Activated CD4-positive, alpha-beta T cell treated with anti-CD3 and anti-CD28 coated beads, Interleukin-2, amount 10 ng/mL, durations not matched to agents 7 days and 5 days (primary cell): ENCODE measurements at regions not wholly inside any gene's neighbourhood (a gene's known extent, or its start where the extent isn't known, plus 50 kb on each side); places are given as distances from the start of the nearest gene placed in this dataset.

Source experiments
- CTCF ChIA-PET: fragments of 350-600 bp; sonication (Branson Sonifier 250); formaldehyde crosslinking; loops from one replicate; lab custom pipeline; 2021; ENCODE audit warnings: antibody characterized with exemption; lab: Charles Lee
- POLR2A ChIA-PET: fragments of 350-600 bp; sonication (Branson Sonifier 250); formaldehyde crosslinking; loops from one replicate; lab custom pipeline; 2021; ENCODE audit warnings: antibody characterized with exemption; lab: Charles Lee
- DNase-seq: peaks from one replicate; pipeline ENCODE4 v3.0.0-alpha.2; 2020
- H3K27ac Mint-ChIP-seq: one replicate; pipeline ENCODE4 v1.8.0; 2021; ENCODE audit warnings: mild to moderate bottlenecking, moderate library complexity, mixed read lengths
- H3K27me3 Mint-ChIP-seq: one replicate; pipeline ENCODE4 v1.8.0; 2021; ENCODE audit warnings: mixed read lengths
- H3K36me3 Mint-ChIP-seq: one replicate; pipeline ENCODE4 v1.8.0; 2021; ENCODE audit warnings: low read depth, mixed read lengths
- H3K4me1 Mint-ChIP-seq: one replicate; pipeline ENCODE4 v1.8.0; 2021; ENCODE audit warnings: mixed read lengths
- H3K4me3 Mint-ChIP-seq: one replicate; pipeline ENCODE4 v1.8.0; 2021; ENCODE audit warnings: mild to moderate bottlenecking, moderate library complexity, mixed read lengths
- H3K9me3 Mint-ChIP-seq: one replicate; pipeline ENCODE4 v1.8.0; 2021; ENCODE audit warnings: mixed read lengths

- ChIA-PET POLR2A (no interaction called here), CTCF (interaction anchor here (0.7 kb wide), 1 partner anchor 1065 kb away, joined by 3 read pairs; no protein-coding TSS in a partner anchor)
- Mint-ChIP-seq H3K4me3 (no peak overlapping the region), H3K27ac (no peak overlapping the region), H3K27me3 (no peaks in the 10 kb centered on the region), H3K4me1 (no peaks in the 10 kb centered on the region), H3K36me3 (no peaks in the 10 kb centered on the region), H3K9me3 (peaks cover 1% of the 10 kb centered on the region)
- no peak for DNase-seq
These were observed 226.2 kb upstream of the BLID start for GRCh38 chr11:122342089-122342744.

GRCh38 chr11:122341477-122341876, 225.5 kb upstream of the BLID start:
- DNase-seq: no peak
- Mint-ChIP-seq H3K27me3 (no peaks in the 10 kb centered on the region), H3K27ac (no peak overlapping the region), H3K4me1 (no peaks in the 10 kb centered on the region), H3K4me3 (no peak overlapping the region), H3K36me3 (no peaks in the 10 kb centered on the region), H3K9me3 (peaks cover 1% of the 10 kb centered on the region)
- ChIA-PET POLR2A (no interaction called here), CTCF (interaction anchor here (0.7 kb wide), 1 partner anchor 1065 kb away, joined by 3 read pairs; no protein-coding TSS in a partner anchor)

GRCh38 chr11:122340607-122341290, 224.7 kb upstream of the BLID start:
- CTCF ChIA-PET: no interaction called here
- H3K4me1 Mint-ChIP-seq: no peaks in the 10 kb centered on the region
- POLR2A ChIA-PET: no interaction called here
- H3K27me3 Mint-ChIP-seq: no peaks in the 10 kb centered on the region
- no peaks in the 10 kb centered on the region for H3K36me3 Mint-ChIP-seq
- H3K27ac Mint-ChIP-seq: no peak overlapping the region
- peaks cover 1% of the 10 kb centered on the region for H3K9me3 Mint-ChIP-seq
- no peak overlapping the region for H3K4me3 Mint-ChIP-seq
- no peak for DNase-seq

GRCh38 chr11:122339436-122340060, 223.5 kb upstream of the BLID start:
- H3K27ac Mint-ChIP-seq: no peak overlapping the region
- no peaks in the 10 kb centered on the region for H3K4me1 Mint-ChIP-seq
- no peaks in the 10 kb centered on the region for H3K9me3 Mint-ChIP-seq
- H3K36me3 Mint-ChIP-seq: no peaks in the 10 kb centered on the region
- ChIA-PET CTCF (no interaction called here), POLR2A (no interaction called here)
- no peak for DNase-seq
- H3K4me3 Mint-ChIP-seq: no peak overlapping the region
- H3K27me3 Mint-ChIP-seq: no peaks in the 10 kb centered on the region

- Mint-ChIP-seq H3K27ac (no peak overlapping the region), H3K27me3 (no peaks in the 10 kb centered on the region), H3K4me3 (no peak overlapping the region), H3K4me1 (no peaks in the 10 kb centered on the region), H3K36me3 (no peaks in the 10 kb centered on the region), H3K9me3 (no peaks in the 10 kb centered on the region)
- POLR2A ChIA-PET: no interaction called here
- DNase-seq: no peak
- CTCF ChIA-PET: no interaction called here
These were observed 221.7 kb upstream of the BLID start for GRCh38 chr11:122337704-122338103.

GRCh38 chr11:122337241-122337640, 221.2 kb upstream of the BLID start:
- CTCF ChIA-PET: no interaction called here
- Mint-ChIP-seq H3K4me1 (no peaks in the 10 kb centered on the region), H3K9me3 (no peaks in the 10 kb centered on the region), H3K36me3 (no peaks in the 10 kb centered on the region), H3K4me3 (no peak overlapping the region), H3K27me3 (no peaks in the 10 kb centered on the region), H3K27ac (no peak overlapping the region)
- no peak for DNase-seq
- POLR2A ChIA-PET: no interaction called here

GRCh38 chr11:122336706-122337105, 220.7 kb upstream of the BLID start:
- H3K4me1 Mint-ChIP-seq: no peaks in the 10 kb centered on the region
- H3K27ac Mint-ChIP-seq: no peak overlapping the region
- H3K9me3 Mint-ChIP-seq: no peaks in the 10 kb centered on the region
- no peaks in the 10 kb centered on the region for H3K27me3 Mint-ChIP-seq
- CTCF ChIA-PET: no interaction called here
- H3K36me3 Mint-ChIP-seq: no peaks in the 10 kb centered on the region
- H3K4me3 Mint-ChIP-seq: no peak overlapping the region
- POLR2A ChIA-PET: no interaction called here
- DNase-seq: no peak

- H3K4me1 Mint-ChIP-seq: no peaks in the 10 kb centered on the region
- DNase-seq: no peak
- no peaks in the 10 kb centered on the region for H3K36me3 Mint-ChIP-seq
- no peak overlapping the region for H3K27ac Mint-ChIP-seq
- CTCF ChIA-PET: no interaction called here
- H3K9me3 Mint-ChIP-seq: no peaks in the 10 kb centered on the region
- POLR2A ChIA-PET: interaction anchor here (0.6 kb wide), 1 partner anchor 569 kb away, joined by 5 read pairs; no protein-coding TSS in a partner anchor
- no peaks in the 10 kb centered on the region for H3K27me3 Mint-ChIP-seq
- H3K4me3 Mint-ChIP-seq: no peak overlapping the region
These were observed 218.7 kb upstream of the BLID start for GRCh38 chr11:122334546-122335339.

GRCh38 chr11:122333467-122333866, 217.5 kb upstream of the BLID start:
- H3K27ac Mint-ChIP-seq: no peak overlapping the region
- ChIA-PET POLR2A (no interaction called here), CTCF (no interaction called here)
- H3K4me1 Mint-ChIP-seq: no peaks in the 10 kb centered on the region
- no peak for DNase-seq
- H3K9me3 Mint-ChIP-seq: no peaks in the 10 kb centered on the region
- H3K4me3 Mint-ChIP-seq: no peak overlapping the region
- no peaks in the 10 kb centered on the region for H3K27me3 Mint-ChIP-seq
- H3K36me3 Mint-ChIP-seq: no peaks in the 10 kb centered on the region

GRCh38 chr11:122331079-122331478, 215.1 kb upstream of the BLID start:
- POLR2A ChIA-PET: no interaction called here

GRCh38 chr11:122330279-122330965, 214.4 kb upstream of the BLID start:
- no peaks in the 10 kb centered on the region for H3K9me3 Mint-ChIP-seq
- H3K36me3 Mint-ChIP-seq: no peaks in the 10 kb centered on the region
- no peak overlapping the region for H3K27ac Mint-ChIP-seq
- H3K4me1 Mint-ChIP-seq: no peaks in the 10 kb centered on the region
- H3K4me3 Mint-ChIP-seq: no peak overlapping the region
- ChIA-PET CTCF (no interaction called here), POLR2A (no interaction called here)
- H3K27me3 Mint-ChIP-seq: no peaks in the 10 kb centered on the region
- DNase-seq: no peak

More at GRCh38 chr11:122331079-122331478, 215.1 kb upstream of the BLID start:
- Mint-ChIP-seq H3K4me3 (no peak overlapping the region), H3K9me3 (no peaks in the 10 kb centered on the region), H3K27me3 (no peaks in the 10 kb centered on the region), H3K27ac (no peak overlapping the region), H3K36me3 (no peaks in the 10 kb centered on the region), H3K4me1 (no peaks in the 10 kb centered on the region)
- DNase-seq: no peak
- CTCF ChIA-PET: no interaction called here

- no peaks in the 10 kb centered on the region for H3K4me1 Mint-ChIP-seq
- no peaks in the 10 kb centered on the region for H3K27me3 Mint-ChIP-seq
- no peak overlapping the region for H3K27ac Mint-ChIP-seq
- no peaks in the 10 kb centered on the region for H3K36me3 Mint-ChIP-seq
- no peaks in the 10 kb centered on the region for H3K9me3 Mint-ChIP-seq
- no peak for DNase-seq
- ChIA-PET CTCF (no interaction called here), POLR2A (no interaction called here)
- no peak overlapping the region for H3K4me3 Mint-ChIP-seq
These were observed 211.5 kb upstream of the BLID start for GRCh38 chr11:122327528-122327927.
